SHP77 treated with DMSO at 0.1 percent for 48 hours (cell line): ENCODE measurements at regions not wholly inside any gene's neighbourhood (a gene's known extent, or its start where the extent isn't known, plus 50 kb on each side); places are given as distances from the start of the nearest gene placed in this dataset.

Source experiments
- DNase-seq: peaks from one replicate; lab custom pipeline; 2025; lab: John Stamatoyannopoulos, UW

DNA sequence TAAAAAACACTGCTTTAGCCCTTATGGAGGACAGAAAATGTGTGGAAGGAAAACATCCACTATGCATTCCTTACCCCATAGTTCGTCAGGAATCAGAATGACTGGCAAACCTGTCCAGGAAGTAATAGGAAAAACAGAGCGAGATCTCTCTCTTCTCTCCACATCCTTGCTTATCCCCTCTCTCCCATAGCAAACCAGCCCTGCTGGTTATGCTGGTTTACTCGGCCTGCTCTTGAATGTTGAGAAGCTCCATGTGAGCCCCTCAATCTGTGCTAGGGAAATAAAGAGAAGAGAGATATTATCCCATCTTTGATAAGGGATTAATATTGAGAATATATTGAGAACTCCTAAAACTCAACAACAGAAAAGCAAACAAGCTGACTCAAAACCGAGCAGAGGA lies 402.8 kb upstream of the RBFOX1 start:
- no peak for DNase-seq

DNA sequence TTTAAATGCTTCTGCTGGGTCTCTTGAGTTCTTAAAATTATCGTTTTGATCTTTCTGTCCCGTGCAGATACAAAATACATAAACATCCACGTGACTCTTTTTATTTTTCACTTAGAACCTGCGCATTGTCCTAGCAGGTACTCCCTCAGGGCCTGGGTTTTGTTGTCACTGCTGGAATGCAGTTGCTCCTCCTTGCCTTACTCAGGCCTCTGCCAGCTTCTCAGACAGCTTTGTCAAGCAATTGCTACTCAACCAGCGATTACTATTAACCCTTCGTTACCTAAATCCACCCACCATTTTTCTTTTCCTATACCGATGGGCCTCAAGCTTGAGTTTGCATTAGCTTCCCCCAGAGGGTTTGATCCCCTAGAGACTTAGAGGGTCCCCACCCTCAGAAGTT lies 405.9 kb upstream of the RBFOX1 start:
- no peak for DNase-seq

DNA sequence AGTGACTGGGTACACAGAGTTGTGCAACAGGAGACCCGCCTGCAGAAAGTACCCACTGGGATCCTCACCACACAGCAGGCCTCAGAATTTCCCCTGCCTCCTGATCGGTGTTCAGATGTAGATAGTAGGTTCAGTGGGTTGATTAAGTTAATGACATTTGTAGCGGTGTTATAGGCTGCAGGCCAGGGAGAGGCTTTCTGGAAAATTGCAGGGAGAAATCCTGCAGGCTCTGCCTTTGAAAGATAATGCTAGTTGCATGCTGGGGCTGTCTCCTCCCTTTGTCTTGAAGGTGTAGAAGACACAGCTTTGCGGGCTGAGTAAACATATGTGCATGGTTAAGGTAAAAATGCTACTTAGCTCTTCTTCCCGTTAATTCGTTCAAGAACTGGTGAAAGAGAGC lies 406.3 kb upstream of the RBFOX1 start:
- no peak for DNase-seq

DNA sequence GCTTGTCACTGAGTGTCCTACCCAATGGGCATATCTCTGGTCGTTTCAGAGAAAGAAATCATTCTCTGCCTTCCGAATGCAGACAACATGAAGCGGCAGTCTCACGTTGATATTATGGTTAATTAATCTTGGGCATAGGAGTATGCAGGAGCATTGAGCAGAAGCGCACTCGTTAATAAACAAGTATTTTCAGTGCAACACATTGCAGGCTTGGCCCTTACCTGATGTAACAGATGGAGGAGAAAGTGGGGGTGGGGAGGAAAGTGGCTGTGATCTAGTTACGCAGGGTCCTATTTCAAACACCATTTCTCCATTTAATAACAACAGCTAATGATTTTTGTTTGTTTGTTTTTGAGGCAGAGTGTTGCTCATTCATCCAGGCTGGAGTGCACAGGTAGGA lies 414.0 kb upstream of the RBFOX1 start:
- DNase-seq = no peak

DNA sequence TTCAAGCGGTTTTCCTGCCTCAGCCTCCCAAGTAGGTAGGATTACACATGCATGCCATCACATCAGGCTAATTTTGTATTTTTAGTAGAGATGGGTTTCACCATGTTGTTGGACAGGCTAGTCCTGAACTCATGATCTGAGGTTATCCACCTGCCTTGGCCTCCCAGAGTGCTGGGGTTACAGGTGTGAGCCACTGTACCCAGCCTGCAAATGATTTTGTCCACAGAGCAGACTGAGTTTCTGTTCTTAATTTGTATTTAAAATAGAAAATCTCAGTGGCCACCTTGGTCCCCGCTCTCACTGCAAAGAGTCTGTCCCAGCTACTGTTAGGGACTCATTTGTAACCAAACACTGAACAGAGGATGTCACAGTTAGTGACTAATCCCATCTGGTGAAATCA lies 415.7 kb upstream of the RBFOX1 start:
- no peak for DNase-seq

DNA sequence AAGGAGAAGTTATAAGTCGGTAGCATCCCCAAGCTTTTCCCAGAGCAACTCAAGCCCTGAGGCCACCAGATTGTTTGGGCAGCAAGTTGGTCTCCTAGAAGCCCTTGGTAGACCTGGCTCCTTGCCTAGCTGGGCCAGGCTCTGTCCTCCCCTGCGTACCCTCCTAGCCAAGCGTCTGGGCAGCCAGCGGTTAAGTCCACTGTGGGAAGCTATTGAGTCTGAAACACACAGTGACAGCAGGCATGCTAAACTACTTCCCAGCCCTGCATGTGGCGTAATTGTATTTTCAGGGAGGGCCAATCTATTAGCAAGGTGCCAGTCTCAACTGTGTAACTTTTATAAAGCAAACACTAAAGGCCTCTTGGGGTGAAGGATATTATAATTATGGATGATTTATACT lies 419.1 kb upstream of the RBFOX1 start:
- peak; percentile 3 for DNase-seq

DNA sequence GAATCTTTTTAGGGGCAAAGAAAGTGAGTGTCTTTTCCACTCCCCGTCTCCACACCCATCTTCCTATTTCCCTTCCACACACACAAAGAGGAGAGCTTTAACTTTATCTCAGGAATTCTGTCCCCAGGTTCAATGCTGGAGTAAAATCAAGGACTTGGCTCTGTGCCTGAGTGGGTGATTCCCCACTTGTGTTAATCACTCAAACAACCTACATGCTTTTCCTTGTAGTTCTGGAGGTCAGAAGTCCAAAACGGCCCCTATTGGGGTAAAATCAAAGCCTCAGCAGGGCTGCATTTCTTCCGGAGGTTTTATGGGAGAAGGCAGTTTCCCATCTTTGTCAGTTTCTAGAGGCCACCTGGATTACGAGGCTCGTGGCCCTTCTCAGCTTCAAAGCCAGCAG lies 422.3 kb upstream of the RBFOX1 start:
- no peak for DNase-seq

DNA sequence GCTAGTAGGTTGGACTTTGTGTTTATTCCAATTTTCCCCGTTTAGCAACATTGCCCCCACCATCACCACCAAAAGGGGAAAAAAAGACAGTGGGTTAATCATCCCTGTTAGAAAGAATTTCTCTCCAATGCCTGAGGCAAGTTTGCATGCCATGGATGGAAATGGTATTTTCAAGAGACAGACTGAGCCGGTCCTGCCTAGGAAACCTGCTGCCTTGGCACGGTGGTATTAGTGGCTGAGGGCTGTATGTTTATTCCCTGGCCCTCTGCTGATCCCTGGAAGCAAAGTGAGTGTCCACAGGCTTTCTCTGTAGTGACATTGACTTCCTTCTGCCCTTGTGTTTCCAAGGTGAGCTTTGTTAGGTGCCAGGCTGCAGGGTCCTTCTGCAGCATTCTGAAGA lies 427.0 kb upstream of the RBFOX1 start:
- DNase-seq = no peak

DNA sequence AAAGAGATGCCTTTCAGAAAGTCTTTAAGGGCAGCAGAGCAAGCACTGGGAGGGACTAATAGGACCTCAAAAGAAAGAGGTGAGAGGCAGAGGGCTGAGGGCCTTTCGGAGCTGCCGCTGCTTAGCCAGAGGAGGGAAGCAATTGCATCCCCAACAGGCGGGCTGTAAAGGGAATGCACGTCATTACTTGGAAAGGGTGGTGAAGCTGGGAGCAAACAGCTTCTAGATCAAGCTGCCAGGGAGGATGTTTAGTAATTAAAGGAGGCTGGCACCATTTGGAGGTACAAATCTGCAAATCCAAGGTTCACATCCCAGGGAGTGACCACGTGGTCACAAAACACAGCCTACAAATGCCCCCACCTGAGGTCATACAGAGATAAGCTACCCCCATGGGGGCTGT lies 429.0 kb upstream of the RBFOX1 start:
- DNase-seq = no peak

DNA sequence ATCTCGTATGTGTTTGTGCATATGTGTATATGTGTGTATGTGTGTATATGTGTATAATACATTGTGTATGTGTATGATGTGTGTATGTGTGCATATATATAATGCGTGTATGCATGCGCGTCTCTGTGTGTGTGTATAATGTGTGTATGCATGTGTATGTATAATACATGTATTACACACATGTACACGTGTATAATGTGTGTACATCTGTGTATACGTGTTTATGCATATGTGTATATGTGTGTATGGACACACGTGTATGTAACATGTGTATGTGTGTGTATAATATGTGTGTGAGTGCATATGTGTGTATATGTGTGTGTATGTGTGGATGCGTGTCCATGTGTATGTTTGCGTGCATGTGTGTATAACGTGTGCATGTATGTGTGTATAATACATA lies 433.7 kb upstream of the RBFOX1 start:
- no peak for DNase-seq

DNA sequence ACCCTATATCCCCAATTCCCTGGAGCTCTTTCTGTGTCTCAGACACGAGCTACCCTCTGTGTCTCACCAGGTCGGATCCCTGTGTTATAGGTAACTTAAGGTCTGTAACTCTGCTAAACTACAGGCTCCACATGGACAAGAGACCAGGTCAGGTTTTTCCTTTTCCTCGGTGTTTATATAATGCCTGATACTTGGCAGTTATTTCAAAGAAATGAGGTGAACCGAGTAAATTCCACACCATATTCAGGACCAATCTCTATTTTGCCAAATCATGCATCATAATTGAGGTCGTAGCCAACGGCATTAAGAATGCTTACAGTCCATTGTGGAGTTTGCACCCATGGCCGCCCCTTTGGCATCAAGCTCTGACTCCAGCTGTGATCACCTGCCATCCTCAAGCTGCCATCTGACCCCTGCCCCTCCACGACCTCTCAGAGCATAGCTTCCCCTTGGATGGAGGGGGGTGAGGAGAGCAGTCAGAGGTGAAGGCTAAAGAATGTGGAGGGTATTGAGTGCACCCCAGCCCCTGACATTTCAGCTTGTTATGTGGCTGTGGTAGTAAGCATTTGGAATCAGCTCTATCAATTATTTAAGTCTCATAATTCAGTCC lies 434.7 kb upstream of the RBFOX1 start:
- DNase-seq = no peak

DNA sequence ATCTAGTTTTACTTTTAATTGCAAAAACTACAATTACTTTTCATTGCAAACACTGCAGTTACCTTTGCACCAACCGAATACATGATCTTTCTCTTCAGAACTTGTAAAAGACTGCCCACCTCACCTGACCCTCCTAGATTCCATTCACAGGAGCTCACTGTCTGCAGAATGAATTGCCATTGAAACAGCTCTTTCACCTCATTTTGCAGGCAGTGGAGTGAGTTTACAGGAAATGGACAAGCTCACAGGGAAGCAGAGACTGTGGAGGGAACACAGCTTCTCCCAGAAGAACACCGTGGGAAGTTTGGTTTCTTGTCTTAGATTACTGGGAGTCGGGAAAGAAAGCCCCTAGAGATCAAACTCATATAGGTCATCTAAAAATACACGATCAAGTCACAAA lies 439.7 kb upstream of the RBFOX1 start:
- no peak for DNase-seq

DNA sequence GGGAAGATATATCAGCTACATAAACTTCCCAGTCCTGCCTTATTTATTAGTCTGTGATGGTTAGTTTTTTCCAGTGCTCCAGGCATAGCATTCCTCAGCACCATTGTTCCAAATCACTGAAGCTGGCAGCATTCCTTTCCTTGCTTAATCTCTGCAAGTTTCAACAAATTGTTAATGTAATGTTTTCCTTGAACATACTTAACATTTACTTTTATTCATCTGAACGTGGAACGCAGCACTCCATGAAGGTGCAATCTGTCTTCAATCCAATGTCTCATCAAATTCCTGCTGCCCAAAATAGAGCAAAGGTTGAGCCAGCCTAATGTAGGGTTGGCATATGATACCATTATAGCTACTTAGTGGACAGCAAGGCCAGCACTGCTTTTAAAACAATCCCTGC lies 441.1 kb upstream of the RBFOX1 start:
- no peak for DNase-seq

DNA sequence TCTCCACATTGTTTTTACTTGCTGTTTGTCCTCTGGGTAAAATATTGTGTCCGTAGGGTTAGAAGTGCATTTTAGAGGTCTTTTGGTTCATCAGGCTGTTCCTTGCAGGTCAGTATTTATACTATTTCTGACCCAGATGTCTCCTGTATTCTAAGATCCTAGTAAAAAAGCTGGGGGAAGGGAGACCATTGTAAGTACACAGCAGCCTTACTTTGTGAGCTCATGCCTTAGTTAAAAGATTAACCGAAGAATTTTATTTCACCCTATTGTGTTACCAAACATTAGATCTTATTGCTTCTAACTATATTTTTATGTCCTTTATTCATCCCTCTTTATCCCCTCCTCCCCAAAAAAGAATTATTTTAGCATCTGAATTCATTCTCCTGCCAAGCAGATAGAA lies 444.1 kb upstream of the RBFOX1 start:
- DNase-seq = no peak

DNA sequence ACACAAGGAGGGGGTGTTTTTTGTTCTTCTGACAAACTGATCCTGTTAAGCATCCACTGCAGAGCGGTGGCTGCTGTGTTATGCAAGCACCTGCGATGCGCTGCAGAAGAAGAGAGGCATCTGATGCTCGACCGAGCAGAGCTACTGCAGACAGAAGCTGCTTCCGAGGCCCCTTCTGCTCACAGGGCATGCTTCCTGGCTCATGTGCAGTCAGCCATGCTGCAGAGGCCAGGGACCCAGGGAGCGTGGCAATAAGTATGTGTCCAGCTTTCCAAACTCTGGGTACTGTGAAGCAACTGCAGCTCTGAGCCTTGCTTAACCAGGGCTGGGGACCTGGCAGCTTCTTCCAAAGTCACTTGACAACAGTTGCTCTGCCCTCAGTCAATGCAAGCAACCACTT lies 448.6 kb upstream of the RBFOX1 start:
- DNase-seq = no peak

DNA sequence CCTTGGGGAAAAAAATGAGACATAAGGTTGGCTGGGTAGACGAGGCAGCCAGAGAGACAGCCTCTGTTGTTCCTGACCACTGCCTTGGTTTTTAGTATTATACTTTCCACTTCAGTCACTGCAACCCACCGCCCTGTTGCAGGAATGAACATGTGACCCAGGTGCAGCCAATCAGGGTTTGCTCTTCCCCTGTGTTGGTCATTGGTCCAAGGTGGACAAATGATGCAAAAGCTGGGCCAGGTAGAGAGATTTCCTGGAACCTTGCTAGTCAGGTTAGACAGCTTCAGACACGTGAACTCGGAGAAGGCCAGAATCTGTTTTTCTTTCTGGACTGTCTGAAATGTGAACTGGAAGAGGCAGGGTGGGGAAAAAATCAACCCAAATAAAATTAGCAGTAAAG lies 452.4 kb upstream of the RBFOX1 start:
- no peak for DNase-seq

DNA sequence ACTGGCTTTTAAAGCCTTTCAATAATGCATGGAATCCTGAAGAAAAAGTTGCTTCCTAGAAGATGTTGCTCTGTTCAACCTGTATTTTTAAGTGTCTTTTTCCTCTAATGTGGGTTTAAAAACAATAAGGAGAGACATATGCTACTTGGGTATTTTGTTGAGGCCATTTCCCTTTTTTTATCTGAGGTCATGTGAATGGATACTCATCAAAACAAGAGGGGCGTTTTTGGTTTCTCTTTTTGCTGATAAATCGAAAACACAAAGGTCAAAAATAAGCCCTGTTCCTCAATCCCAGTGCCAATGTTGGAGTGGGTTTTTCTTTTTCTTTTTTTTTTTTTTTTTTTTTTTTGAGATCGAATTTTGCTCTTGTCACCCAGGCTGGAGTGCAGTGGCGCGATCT lies 468.0 kb upstream of the RBFOX1 start:
- DNase-seq = no peak

DNA sequence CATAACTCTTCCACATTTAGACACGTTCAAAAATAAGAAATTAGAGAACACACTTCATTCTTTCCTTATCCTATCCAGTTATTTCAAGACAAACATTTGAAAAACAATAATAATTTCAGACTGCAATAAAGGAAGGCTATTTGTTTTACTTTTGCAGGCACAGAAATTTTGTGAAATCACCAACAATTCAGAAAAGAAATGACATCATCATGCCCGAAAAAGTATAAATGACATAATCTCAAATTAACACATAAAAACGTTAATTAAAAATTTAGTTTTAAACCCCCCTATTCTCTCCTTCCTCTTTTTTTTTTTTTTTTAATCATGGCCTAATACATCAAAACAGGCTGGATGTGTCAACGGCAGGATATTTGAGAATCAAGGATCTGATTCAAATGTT lies 468.4 kb upstream of the RBFOX1 start:
- DNase-seq = no peak

DNA sequence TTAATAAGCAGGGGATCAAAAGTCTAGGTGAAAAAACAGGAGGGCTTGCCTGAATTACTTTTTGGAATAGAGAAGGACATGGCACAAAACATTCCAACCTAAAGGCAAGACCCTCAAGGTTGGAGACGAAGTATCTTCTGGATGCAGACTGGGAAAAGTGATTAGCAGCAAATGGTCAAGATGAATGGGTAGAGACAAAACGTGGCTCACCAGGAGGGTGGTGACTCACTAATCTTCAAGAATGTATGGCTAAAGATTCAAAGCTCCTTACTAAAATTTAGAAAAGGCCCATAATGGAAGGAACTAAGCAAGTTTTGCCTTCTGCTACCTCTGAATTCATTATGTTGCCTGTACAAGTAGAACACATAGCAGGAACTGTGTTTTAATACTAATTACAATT lies 469.5 kb upstream of the RBFOX1 start:
- DNase-seq = no peak

DNA sequence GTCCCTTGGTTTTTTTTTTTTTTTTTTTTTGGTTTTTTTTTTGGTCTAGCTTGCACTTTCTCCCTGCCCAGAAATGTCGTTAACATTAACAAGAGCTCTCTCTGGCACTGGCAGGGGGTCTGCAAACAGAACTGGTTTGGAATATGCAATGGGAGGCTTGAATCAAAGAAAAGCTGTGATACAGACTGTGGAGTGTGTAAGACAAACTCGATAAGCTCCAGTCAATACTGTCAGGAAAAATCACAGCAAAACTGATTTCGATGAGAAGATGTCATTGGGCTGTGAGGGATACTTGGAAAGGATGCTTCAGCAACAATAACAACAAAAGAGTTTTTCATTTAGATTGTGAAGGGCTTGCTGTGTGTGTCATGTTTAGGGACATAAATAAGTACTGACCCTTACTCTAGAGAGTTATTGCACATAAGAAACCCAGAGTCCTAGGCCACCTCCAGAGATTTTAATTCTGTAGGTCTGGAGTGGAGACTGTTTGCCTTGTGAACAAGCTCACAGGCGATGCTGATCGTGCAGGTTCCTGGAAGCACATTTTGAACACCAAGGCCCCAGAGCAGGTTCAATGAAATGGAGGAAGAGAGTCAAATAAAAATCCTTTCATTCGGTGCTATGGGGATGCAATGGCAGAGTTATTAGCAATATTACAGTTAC lies 470.7 kb upstream of the RBFOX1 start:
- no peak for DNase-seq

DNA sequence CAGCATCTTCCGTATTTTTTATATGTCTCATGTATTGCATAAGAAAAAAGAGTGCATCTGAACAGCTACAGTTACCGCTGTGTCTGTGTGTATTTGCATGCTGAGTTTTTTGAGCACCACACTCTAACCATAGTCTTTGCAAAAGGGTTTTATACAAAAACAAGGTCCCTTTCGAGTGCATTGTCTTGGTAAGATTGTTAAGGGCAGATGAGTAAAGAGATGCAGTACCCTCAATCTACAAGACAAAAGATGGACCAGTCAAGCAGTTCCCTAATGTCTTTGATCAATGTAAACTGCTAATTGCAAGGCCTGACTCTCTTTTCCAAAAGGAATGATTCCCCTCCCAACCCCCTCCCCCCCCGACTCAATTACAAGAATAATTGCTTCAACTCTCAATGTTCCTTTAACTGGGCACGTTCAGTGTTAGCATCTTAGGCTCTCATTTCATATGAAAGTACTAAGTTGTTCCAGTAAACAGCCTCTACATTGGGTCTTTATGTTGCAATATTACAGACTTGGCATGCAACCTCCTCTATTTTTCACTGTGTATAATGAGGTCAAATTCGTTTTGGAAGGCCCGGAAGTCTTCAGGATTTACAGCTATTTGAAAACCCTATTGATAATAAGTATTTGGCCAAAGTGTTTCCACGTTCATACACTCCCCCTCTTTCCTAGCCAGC lies 471.4 kb upstream of the RBFOX1 start:
- no peak for DNase-seq

DNA sequence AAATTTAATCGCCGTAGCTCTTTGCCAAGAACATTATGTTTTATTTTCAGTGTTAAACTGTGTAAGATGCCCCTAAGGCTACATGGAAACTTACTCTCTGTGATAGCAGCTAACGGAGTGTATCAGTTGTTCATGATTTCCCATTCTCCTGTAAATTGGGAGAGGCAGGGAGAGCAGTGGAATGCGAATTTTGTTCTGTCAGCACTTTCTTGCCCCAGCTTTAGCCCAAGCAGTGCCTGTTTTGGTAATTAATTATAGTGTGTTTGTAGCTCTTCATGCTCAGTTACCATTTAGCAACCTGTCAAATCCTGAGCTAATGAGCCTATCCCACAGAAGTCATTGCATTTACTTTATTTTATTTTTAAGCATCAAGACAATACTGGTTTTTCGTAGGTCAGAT lies 475.1 kb upstream of the RBFOX1 start:
- no peak for DNase-seq

DNA sequence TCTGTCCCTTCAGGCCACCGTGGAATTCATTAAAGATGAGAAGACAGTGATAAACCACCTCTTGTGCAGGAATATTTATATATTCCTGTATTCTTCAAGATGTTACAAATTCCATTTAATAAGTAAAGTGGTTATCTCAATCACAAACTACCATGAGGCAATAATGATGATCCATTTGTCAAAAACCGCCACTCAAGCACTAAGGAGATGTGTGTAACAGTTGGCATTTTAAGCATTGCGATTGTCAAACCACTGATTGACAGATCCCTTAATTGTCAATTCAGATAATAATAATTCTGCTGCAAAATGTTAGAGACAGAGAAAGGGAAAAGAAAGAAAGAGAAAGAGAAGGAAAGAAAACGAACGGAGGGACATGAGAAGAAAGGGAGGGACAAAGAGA lies 476.1 kb upstream of the RBFOX1 start:
- DNase-seq = no peak

DNA sequence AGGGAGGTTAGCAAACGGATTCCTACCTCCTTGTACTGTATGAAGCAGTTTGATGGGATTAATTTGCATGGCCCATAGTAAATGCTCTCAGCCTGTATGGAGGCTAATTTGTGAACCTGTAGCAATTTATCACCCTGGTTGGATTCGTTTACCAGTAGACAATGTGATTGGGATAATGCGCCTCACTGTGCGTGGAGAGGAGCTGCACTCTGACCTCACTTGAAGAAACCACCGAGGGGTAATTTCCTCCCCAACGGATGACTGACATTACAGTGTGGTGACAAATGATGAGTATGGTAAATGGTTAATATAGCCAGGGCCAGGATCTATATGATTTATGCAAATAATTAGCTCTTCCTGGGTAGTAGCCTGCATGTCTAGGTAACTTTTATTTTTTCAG lies 479.1 kb upstream of the RBFOX1 start:
- no peak for DNase-seq
